OCI-LY3 (cell line): ENCODE measurements at regions not wholly inside any gene's neighbourhood (a gene's known extent, or its start where the extent isn't known, plus 50 kb on each side); places are given as distances from the start of the nearest gene placed in this dataset.

ENCODE experiments used
- H2AFZ ChIP-seq: fragments of 200-600, 300-600 bp; shearing (Covaris generic); 2 replicates; pipeline ENCODE4 v1.6.0; 2014; ENCODE audit warnings: antibody characterized with exemption, low read depth, low read length
- H3K27ac ChIP-seq: fragments of 200-600, 300-600 bp; sonication (generic); 2 replicates; pipeline ENCODE4 v1.5.1; 2014; ENCODE audit warnings: mild to moderate bottlenecking, low read length, moderate library complexity, mixed read lengths
- H3K27me3 ChIP-seq: fragments of 200-600, 300-600 bp; sonication (generic); 2 replicates; pipeline ENCODE4 v1.6.1; 2014; ENCODE audit warnings: low read depth, low read length, mixed read lengths
- H3K36me3 ChIP-seq: fragments of 200-600, 300-600 bp; sonication (generic); replicated peaks from 2 replicates; pipeline ENCODE3; 2014; ENCODE audit warnings: low read depth, low read length, mixed read lengths
- H3K4me1 ChIP-seq: fragments of 300-600, 200-600 bp; sonication (generic); 2 replicates; pipeline ENCODE4 v1.6.1; 2014; ENCODE audit warnings: low read length, mixed read lengths
- H3K4me2 ChIP-seq: fragments of 200-600, 300-600 bp; sonication (generic); 2 replicates; pipeline ENCODE4 v1.6.1; 2014; ENCODE audit warnings: low read length, mixed read lengths
- H3K4me3 ChIP-seq: fragments of 300-600, 200-600 bp; sonication (generic); 2 replicates; pipeline ENCODE4 v1.5.1; 2014; ENCODE audit warnings: antibody characterized with exemption, mild to moderate bottlenecking, low read length, moderate library complexity
- H3K79me2 ChIP-seq: fragments of 300-600, 200-600 bp; shearing (Covaris generic); 2 replicates; pipeline ENCODE4 v1.6.1; 2014; ENCODE audit warnings: mild to moderate bottlenecking, low read length, mixed read lengths
- H3K9ac ChIP-seq: fragments of 300-600, 200-600 bp; shearing (Covaris generic); 2 replicates; pipeline ENCODE4 v1.6.0; 2014; ENCODE audit warnings: mild to moderate bottlenecking, low read length, moderate library complexity
- H3K9me3 ChIP-seq: fragments of 200-600, 300-600 bp; shearing (Covaris generic); 2 replicates; pipeline ENCODE4 v1.6.1; 2014; ENCODE audit warnings: low read length, mixed read lengths; ENCODE audit not compliant: insufficient read depth
- H4K20me1 ChIP-seq: fragments of 200-600, 300-600 bp; sonication (generic); 2 replicates; pipeline ENCODE4 v1.6.1; 2016; ENCODE audit warnings: low read length, mixed read lengths; ENCODE audit not compliant: insufficient read depth
- CTCF ChIP-seq: fragments of 200-600, 300-600 bp; sonication (generic); IDR thresholded peaks from 2 replicates; pipeline ENCODE4 v1.5.1; 2014; ENCODE audit warnings: antibody characterized with exemption, low read length, low read depth
- EZH2phosphoT487 ChIP-seq: fragments of 200-600 bp; shearing (Covaris generic); IDR thresholded peaks from 2 replicates; pipeline ENCODE4 v1.6.1; 2018; ENCODE audit warnings: antibody characterized with exemption, mixed run types, low read depth

- Histone ChIP-seq H3K9me3 (no peaks in the 10 kb centered on the region), H3K4me2 (no peak overlapping the region), H3K79me2 (no peaks in the 10 kb centered on the region), H4K20me1 (no peaks in the 10 kb centered on the region), H3K4me3 (no peak overlapping the region), H3K4me1 (no peaks in the 10 kb centered on the region), H3K27ac (no peak overlapping the region), H3K27me3 (0 out of 2 replicates have a peak, but pooled peaks cover 2% of the 10 kb centered on the region), H2AFZ (no peak overlapping the region), H3K9ac (no peak overlapping the region), H3K36me3 (no peaks in the 10 kb centered on the region)
- TF ChIP-seq CTCF (no peak), EZH2phosphoT487 (no peak)
Measured at GRCh38 chr2:16393500-16394071, 272.0 kb downstream of the CYRIA start.

GRCh38 chr2:16392647-16393499 lies 272.8 kb downstream of the CYRIA start:
- no peaks in the 10 kb centered on the region for H3K9me3 ChIP-seq
- no peak overlapping the region for H3K4me2 ChIP-seq
- no peaks in the 10 kb centered on the region for H3K4me1 ChIP-seq
- H3K4me3 ChIP-seq, result no peak overlapping the region
- H4K20me1 ChIP-seq, result no peaks in the 10 kb centered on the region
- no peaks in the 10 kb centered on the region for H3K79me2 ChIP-seq
- TF ChIP-seq CTCF, result no peak
- no peak for TF ChIP-seq EZH2phosphoT487
- H3K27ac ChIP-seq, result no peak overlapping the region
- 0 out of 2 replicates have a peak, but pooled peaks cover 2% of the 10 kb centered on the region for H3K27me3 ChIP-seq
- no peak overlapping the region for H3K9ac ChIP-seq
- H2AFZ ChIP-seq, result no peak overlapping the region
- H3K36me3 ChIP-seq, result no peaks in the 10 kb centered on the region

GRCh38 chr2:16391986-16392385 lies 273.6 kb downstream of the CYRIA start:
- TF ChIP-seq EZH2phosphoT487 (no peak), CTCF (no peak)
- H4K20me1 ChIP-seq, result no peaks in the 10 kb centered on the region

GRCh38 chr2:16390561-16390960 lies 275.1 kb downstream of the CYRIA start:
- H2AFZ ChIP-seq, result no peak overlapping the region
- H3K4me3 ChIP-seq, result no peak overlapping the region
- H3K4me2 ChIP-seq, result no peak overlapping the region
- no peak overlapping the region for H3K27ac ChIP-seq
- no peak for TF ChIP-seq CTCF
- no peak for TF ChIP-seq EZH2phosphoT487
- H3K9me3 ChIP-seq, result no peaks in the 10 kb centered on the region
- H3K27me3 ChIP-seq, result peaks cover 2% of the 10 kb centered on the region; the same call in 1 of the 2 replicates
- no peak overlapping the region for H3K9ac ChIP-seq
- H3K79me2 ChIP-seq, result no peaks in the 10 kb centered on the region
- no peaks in the 10 kb centered on the region for H3K4me1 ChIP-seq
- H3K36me3 ChIP-seq, result no peaks in the 10 kb centered on the region
- no peaks in the 10 kb centered on the region for H4K20me1 ChIP-seq

More at GRCh38 chr2:16391986-16392385, 273.6 kb downstream of the CYRIA start:
- H2AFZ ChIP-seq, result no peak overlapping the region
- H3K4me1 ChIP-seq, result no peaks in the 10 kb centered on the region
- H3K9ac ChIP-seq, result no peak overlapping the region
- H3K4me3 ChIP-seq, result no peak overlapping the region
- no peaks in the 10 kb centered on the region for H3K9me3 ChIP-seq
- H3K27me3 ChIP-seq, result 0 out of 2 replicates have a peak, but pooled peaks cover 2% of the 10 kb centered on the region
- no peaks in the 10 kb centered on the region for H3K36me3 ChIP-seq
- no peaks in the 10 kb centered on the region for H3K79me2 ChIP-seq
- no peak overlapping the region for H3K4me2 ChIP-seq
- no peak overlapping the region for H3K27ac ChIP-seq
